ENCODE measurements at regions not wholly inside any gene's neighbourhood (a gene's known extent, or its start where the extent isn't known, plus 50 kb on each side); places are given as distances from the start of the nearest gene placed in this dataset.
"Not testable (repeated sequence)": the region's sequence is repeated elsewhere in the genome, so short reads cannot be mapped to it uniquely, and the experiment has no call there.

DNA sequence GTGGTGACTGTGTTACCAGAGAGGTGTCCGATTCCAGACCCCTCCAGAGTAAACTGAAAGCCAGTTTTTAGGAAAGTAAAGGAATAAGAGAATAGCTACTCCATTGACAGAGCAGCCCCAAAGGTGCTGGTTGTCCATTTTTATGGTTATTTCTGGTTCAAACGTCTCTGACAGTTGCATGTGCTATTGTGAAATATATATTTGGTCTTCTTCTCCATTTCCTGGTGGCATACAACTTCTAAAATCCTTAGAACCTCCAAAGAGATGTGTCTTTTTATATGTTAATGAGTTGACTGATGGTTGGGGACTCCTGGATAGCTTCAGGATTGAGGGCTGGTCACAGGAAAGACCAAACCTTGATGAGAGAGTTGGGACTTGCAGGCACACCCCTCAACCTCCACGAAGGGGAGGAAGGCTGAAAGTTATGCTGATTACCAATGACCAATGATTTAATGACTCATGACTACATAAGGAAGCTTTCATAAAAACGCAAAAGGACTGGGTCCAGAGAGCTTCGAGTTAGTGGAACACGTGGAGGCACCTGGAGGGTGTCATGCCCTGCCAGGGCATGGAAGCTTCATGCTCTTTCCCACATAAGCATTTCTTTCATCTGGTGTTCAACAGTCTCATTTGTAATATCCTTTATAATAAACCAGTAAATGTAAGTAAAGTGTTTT is 100.7 kb downstream of the SLC16A1 start:
- Histone ChIP-seq H3K27me3 (ENCODE audit: control insufficient read depth in 1 of 2, insufficient read depth in 2 of 2, low read length in 2 of 2) (peaks cover 10% of the 10 kb centered on the region in 2 donors), H3K27ac (ENCODE audit: low read length) (no peak overlapping the region), H3K4me3 (ENCODE audit: low read length in 2 of 2) (no peak overlapping the region), H3K9ac (ENCODE audit: low read length in 2 of 2) (no peak overlapping the region), H3K4me1 (ENCODE audit: control insufficient read depth, insufficient read depth, low read length) (no peaks in the 10 kb centered on the region), H3K36me3 (ENCODE audit: control insufficient read depth in 2 of 2, insufficient read depth in 2 of 2, low read length in 2 of 2) (no peaks in the 10 kb centered on the region), H3K9me3 (ENCODE audit: control insufficient read depth in 2 of 2, low read length in 2 of 2) (no peaks in the 10 kb centered on the region)

DNA sequence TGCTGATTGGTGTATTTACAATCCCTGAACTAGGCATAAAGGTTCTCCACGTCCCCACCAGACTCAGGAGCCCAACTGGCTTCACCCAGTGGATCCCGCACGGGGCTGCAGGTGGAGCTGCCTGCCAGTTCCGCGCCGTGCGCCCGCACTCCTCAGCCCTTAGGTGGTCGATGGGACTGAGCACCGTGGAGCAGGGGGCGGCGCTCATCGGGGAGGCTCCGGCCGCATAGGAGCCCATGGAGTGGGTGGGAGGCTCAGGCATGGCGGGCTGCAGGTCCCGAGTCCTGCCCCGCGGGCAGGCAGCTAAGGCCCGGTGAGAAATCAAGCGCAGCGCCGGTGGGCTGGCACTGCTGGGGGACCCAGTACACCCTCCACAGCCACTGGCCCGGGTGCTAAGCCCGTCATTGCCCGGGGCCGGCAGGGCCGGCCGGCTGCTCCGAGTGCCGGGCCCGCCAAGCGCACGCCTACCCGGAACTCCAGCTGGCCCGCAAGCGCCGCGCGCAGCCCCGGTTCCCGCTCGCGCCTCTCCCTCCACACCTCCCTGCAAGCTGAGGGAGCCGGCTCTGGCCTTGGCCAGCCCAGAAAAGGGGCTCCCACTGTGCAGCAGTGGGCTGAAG is 101.5 kb downstream of the SLC16A1 start:
- not testable (repeated sequence) for H3K9me3 ChIP-seq (ENCODE audit: control insufficient read depth in 2 of 2, low read length in 2 of 2); H3K4me1 ChIP-seq (ENCODE audit: control insufficient read depth, insufficient read depth, low read length); H3K4me3 ChIP-seq (ENCODE audit: low read length in 2 of 2); H3K27ac ChIP-seq (ENCODE audit: low read length); H3K9ac ChIP-seq (ENCODE audit: low read length in 2 of 2); H3K36me3 ChIP-seq (ENCODE audit: control insufficient read depth in 2 of 2, insufficient read depth in 2 of 2, low read length in 2 of 2)
- H3K27me3 ChIP-seq (ENCODE audit: control insufficient read depth in 1 of 2, insufficient read depth in 2 of 2, low read length in 2 of 2): peaks cover 13 to 15% of the 10 kb centered on the region in 2 donors

DNA sequence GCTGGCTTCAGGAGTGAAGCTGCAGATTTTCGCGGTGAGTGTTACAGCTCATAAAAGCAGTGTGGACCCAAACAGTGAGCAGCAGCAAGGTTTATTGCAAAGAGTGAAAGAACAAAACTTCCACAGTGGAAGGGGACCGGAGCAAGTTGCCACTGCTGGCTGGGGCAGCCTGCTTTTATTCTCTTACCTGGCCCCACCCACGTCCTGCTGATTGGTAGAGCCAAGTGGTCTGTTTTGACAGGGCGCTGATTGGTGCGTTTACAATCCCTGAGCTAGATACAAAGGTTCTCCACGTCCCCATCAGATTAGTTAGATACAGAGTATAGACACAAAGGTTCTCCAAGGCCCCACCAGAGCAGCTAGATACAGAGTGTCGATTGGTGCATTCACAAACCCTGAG is 102.1 kb downstream of the SLC16A1 start:
- H3K36me3 ChIP-seq (ENCODE audit: control insufficient read depth in 2 of 2, insufficient read depth in 2 of 2, low read length in 2 of 2); H3K27ac ChIP-seq (ENCODE audit: low read length); H3K9ac ChIP-seq (ENCODE audit: low read length in 2 of 2); H3K9me3 ChIP-seq (ENCODE audit: control insufficient read depth in 2 of 2, low read length in 2 of 2); H3K4me3 ChIP-seq (ENCODE audit: low read length in 2 of 2): not testable (repeated sequence)
- Histone ChIP-seq H3K4me1 (ENCODE audit: control insufficient read depth, insufficient read depth, low read length) (peaks cover 12% of the 10 kb centered on the region), H3K27me3 (ENCODE audit: control insufficient read depth in 1 of 2, insufficient read depth in 2 of 2, low read length in 2 of 2) (peaks cover 16 to 19% of the 10 kb centered on the region in 2 donors)

DNA sequence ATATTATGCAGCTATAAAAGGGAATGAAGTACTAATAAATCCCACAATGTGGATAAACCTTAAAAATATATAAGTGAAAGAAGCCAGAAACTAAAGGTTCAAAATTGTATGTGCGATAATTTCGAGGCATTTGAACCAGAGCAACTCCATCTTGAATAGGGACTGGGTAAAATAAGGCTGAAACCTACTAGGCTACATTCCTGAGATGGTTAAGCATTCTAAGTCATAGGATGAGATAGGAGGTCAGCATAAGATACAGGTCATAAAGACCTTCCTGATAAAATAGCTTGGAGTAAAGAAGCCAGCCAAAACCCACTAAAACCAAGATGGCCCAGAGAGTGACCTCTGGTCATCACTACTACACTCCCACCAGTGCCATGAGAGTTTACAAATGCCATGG is 103.1 kb downstream of the SLC16A1 start:
- no peak overlapping the region for H3K9ac ChIP-seq (ENCODE audit: low read length in 2 of 2)
- peaks cover 12% of the 10 kb centered on the region for H3K4me1 ChIP-seq (ENCODE audit: control insufficient read depth, insufficient read depth, low read length)
- no peaks in the 10 kb centered on the region for H3K9me3 ChIP-seq (ENCODE audit: control insufficient read depth in 2 of 2, low read length in 2 of 2)
- H3K36me3 ChIP-seq (ENCODE audit: control insufficient read depth in 2 of 2, insufficient read depth in 2 of 2, low read length in 2 of 2): no peaks in the 10 kb centered on the region
- peaks cover 16 to 19% of the 10 kb centered on the region in 2 donors for H3K27me3 ChIP-seq (ENCODE audit: control insufficient read depth in 1 of 2, insufficient read depth in 2 of 2, low read length in 2 of 2)
- no peak overlapping the region for H3K27ac ChIP-seq (ENCODE audit: low read length)
- no peak overlapping the region for H3K4me3 ChIP-seq (ENCODE audit: low read length in 2 of 2)

DNA sequence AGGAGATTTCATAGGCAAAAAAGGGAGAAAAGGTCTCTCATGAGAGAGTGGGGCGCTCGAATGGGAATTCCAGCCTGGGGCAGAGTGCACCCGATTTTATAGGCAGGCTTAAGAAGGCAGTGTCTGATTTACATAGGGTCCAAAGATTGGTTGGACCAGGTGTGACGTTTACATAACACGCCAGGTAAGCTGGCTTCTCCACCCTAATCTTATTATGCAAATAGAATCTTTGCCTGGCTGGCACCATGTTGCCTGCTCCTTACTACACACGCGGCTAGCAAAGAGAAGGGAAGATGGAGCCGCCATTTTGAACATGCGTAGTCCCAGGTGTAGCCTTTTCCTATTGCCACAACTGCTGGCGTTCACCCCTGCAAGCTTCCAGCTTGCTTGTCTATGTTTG is 103.7 kb downstream of the SLC16A1 start:
- Histone ChIP-seq H3K4me1 (ENCODE audit: control insufficient read depth, insufficient read depth, low read length) (peaks cover 12% of the 10 kb centered on the region), H3K27ac (ENCODE audit: low read length) (no peak overlapping the region), H3K36me3 (ENCODE audit: control insufficient read depth in 2 of 2, insufficient read depth in 2 of 2, low read length in 2 of 2) (no peaks in the 10 kb centered on the region), H3K27me3 (ENCODE audit: control insufficient read depth in 1 of 2, insufficient read depth in 2 of 2, low read length in 2 of 2) (peaks cover 16 to 19% of the 10 kb centered on the region in 2 donors), H3K4me3 (ENCODE audit: low read length in 2 of 2) (no peak overlapping the region), H3K9me3 (ENCODE audit: control insufficient read depth in 2 of 2, low read length in 2 of 2) (no peaks in the 10 kb centered on the region), H3K9ac (ENCODE audit: low read length in 2 of 2) (no peak overlapping the region)

DNA sequence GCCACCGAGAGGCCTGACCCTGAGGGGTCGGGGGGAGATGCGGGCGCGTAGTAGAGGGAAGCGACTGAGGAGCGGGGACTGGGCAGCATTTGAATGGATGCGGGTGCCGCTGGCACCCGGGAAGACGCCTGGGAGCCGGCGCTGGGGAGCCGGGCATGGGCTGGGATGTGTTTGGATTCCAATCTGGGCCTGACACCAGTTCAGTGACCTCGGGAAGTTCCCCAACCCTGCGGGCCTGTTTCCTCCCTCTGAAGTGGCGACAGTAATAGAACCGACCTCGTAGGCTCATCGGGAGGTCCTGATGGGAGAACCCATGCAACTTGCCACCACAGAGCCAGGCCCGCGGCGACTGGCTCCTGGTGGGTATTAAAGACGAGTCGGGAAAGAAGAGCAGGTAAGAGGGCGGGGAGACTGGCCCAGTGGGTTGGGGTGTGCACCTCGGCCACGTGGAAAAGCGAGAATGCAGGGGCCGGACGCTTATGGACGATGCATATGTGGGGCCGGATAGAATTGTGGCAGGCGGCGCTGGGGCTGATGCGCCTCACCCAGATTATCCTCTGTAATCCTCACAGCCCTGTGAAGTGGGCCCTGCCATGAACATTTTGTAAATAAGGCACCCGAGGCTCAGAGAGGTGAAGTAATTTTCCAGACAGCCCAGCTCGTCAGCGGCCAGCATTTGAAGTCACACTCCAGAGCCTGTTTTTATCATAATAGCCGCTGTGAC is 105.8 kb downstream of the SLC16A1 start:
- H3K36me3 ChIP-seq (ENCODE audit: control insufficient read depth in 2 of 2, insufficient read depth in 2 of 2, low read length in 2 of 2): no peaks in the 10 kb centered on the region
- H3K9ac ChIP-seq (ENCODE audit: low read length in 2 of 2): no peak overlapping the region
- H3K27ac ChIP-seq (ENCODE audit: low read length): no peak overlapping the region
- no peaks in the 10 kb centered on the region for H3K9me3 ChIP-seq (ENCODE audit: control insufficient read depth in 2 of 2, low read length in 2 of 2)
- H3K27me3 ChIP-seq (ENCODE audit: control insufficient read depth in 1 of 2, insufficient read depth in 2 of 2, low read length in 2 of 2): peaks cover 14 to 19% of the 10 kb centered on the region in 2 donors
- H3K4me3 ChIP-seq (ENCODE audit: low read length in 2 of 2): peak overlapping the region; percentile 49 to 65
- peaks cover 12% of the 10 kb centered on the region for H3K4me1 ChIP-seq (ENCODE audit: control insufficient read depth, insufficient read depth, low read length)

DNA sequence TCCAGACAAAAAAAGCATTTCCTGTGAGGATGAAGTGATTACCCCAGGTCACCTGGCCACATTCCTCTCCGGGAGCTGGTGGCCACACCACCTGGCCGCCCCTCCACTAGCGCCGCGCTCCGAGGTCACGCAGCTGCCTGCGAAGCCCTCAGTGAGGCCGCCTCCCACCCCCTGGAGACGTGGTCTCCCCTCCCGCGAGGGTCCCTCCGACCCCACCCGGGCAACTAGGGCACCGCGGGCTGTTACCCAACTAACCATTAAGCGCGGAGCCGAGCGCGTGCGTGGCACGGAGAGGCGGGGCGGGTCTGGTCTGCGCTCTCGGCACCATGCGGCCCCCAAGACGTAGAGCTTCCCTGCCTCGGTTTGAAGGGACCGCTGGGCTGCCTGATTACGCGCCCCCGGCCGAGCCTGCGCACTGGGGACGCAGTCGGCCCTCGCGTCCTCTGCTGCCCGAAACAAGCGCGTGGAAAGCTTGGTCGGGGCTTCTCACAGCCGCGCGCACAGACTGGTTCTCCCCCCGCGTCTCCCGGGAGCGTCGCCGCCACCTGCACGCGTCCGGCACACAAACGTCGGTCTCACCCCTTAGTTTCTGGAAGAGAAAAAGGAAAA is 106.5 kb downstream of the SLC16A1 start:
- no peak overlapping the region for H3K9ac ChIP-seq (ENCODE audit: low read length in 2 of 2)
- H3K27ac ChIP-seq (ENCODE audit: low read length): no peak overlapping the region
- H3K27me3 ChIP-seq (ENCODE audit: control insufficient read depth in 1 of 2, insufficient read depth in 2 of 2, low read length in 2 of 2): peaks cover 14 to 19% of the 10 kb centered on the region in 2 donors
- peaks cover 12% of the 10 kb centered on the region for H3K4me1 ChIP-seq (ENCODE audit: control insufficient read depth, insufficient read depth, low read length)
- H3K36me3 ChIP-seq (ENCODE audit: control insufficient read depth in 2 of 2, insufficient read depth in 2 of 2, low read length in 2 of 2): no peaks in the 10 kb centered on the region
- H3K4me3 ChIP-seq (ENCODE audit: low read length in 2 of 2): peak overlapping the region; percentile 49 to 65
- H3K9me3 ChIP-seq (ENCODE audit: control insufficient read depth in 2 of 2, low read length in 2 of 2): no peaks in the 10 kb centered on the region

DNA sequence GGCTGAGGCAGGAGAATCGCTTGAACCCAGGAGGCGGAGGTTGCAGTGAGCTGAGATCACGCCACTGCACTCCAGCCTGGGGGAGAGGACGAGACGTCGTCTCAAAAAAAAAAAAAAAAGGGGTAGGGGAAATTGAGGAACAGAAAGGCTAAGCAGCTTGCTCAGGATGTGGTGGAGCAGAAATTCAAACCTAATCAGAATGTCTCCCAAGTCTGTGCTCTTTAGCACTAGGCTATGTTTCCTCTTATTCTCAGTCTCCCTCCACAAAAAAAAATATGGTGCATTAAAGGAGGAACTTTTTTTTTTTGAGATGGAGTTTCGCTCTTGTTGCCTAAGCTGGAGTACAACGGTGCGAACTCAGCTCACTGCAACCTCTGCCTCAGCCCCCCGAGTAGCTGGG is 114.2 kb downstream of the SLC16A1 start:
- Histone ChIP-seq H3K4me3 (ENCODE audit: low read length in 2 of 2) (no peak overlapping the region), H3K27me3 (ENCODE audit: control insufficient read depth in 1 of 2, insufficient read depth in 2 of 2, low read length in 2 of 2) (no peaks in the 10 kb centered on the region), H3K9me3 (ENCODE audit: control insufficient read depth in 2 of 2, low read length in 2 of 2) (no peaks in the 10 kb centered on the region), H3K4me1 (ENCODE audit: control insufficient read depth, insufficient read depth, low read length) (no peaks in the 10 kb centered on the region), H3K9ac (ENCODE audit: low read length in 2 of 2) (no peak overlapping the region), H3K36me3 (ENCODE audit: control insufficient read depth in 2 of 2, insufficient read depth in 2 of 2, low read length in 2 of 2) (no peaks in the 10 kb centered on the region), H3K27ac (ENCODE audit: low read length) (no peak overlapping the region)

DNA sequence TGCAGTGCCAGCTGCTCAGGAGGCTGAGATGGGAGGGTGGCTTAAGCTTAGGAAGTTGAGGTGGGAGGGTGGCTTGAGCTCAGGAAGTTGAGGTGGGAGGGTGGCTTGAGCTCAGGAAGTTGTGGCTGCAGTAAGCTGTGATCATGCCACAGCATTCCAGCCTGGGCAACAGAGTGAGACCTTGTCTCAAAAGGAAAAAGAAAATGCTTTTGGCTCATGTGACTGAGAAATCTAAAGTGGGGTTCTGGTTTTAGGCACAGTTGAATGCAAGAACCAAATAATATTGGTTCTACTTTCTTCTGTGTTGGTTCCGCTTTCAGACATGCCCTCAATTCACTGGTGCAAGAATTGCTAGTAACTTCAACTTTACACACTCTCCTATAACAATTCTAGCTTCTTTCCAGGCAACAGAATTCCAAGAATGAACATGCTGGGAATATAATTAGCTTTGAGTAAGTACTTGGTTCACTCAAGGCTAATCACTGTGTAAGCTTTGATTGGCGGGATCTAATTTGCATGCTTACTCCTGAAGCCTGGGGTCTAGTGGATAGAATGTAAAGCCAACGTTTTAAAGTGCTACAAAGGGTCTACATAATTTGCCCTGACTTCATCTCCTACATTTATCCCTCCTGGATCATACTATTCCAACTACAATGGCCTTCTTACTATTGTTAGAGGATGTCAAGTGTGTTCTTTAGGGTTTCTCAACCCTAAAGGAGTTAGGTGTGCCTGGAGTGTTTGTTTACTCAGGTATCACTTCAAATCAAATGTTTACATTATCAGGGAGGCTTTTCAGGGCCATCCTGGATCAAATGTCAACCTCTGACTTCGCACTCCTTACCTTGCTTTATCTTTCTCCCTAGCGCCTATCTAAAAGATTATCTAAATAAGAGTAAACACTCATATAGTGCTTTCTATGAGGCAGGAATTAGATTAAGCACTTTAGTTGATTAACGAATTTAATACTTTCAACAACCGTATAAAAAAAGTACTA is 115.1 kb downstream of the SLC16A1 start:
- H3K9ac ChIP-seq (ENCODE audit: low read length in 2 of 2): no peak overlapping the region
- no peaks in the 10 kb centered on the region for H3K9me3 ChIP-seq (ENCODE audit: control insufficient read depth in 2 of 2, low read length in 2 of 2)
- H3K4me3 ChIP-seq (ENCODE audit: low read length in 2 of 2): no peak overlapping the region
- H3K36me3 ChIP-seq (ENCODE audit: control insufficient read depth in 2 of 2, insufficient read depth in 2 of 2, low read length in 2 of 2): no peaks in the 10 kb centered on the region
- no peak overlapping the region for H3K27ac ChIP-seq (ENCODE audit: low read length)
- no peaks in the 10 kb centered on the region for H3K4me1 ChIP-seq (ENCODE audit: control insufficient read depth, insufficient read depth, low read length)
- no peaks in the 10 kb centered on the region for H3K27me3 ChIP-seq (ENCODE audit: control insufficient read depth in 1 of 2, insufficient read depth in 2 of 2, low read length in 2 of 2)

DNA sequence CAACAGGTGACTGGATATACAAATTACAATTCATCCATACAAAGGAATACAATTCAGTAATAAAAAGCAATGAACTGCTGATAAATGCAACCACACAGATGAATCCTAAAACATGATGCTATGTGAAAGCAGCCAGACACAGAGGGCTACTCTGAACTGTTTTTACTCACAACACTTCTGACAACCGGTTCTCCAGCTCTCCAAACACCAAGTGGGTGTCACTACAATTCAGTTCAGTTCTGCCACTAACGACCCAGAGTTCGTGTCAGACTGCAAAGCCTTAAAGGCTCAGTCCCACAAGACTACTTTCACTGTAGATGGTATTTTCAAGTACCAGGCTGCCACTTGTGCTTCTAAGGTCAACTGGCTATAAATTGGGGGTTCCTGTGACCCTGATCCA is 119.4 kb downstream of the SLC16A1 start:
- Histone ChIP-seq H3K27ac (ENCODE audit: low read length) (no peak overlapping the region), H3K9ac (ENCODE audit: low read length in 2 of 2) (no peak overlapping the region), H3K9me3 (ENCODE audit: control insufficient read depth in 2 of 2, low read length in 2 of 2) (no peaks in the 10 kb centered on the region)

More for the DNA sequence above, 119.4 kb downstream of the SLC16A1 start:
- no peaks in the 10 kb centered on the region for H3K4me1 ChIP-seq (ENCODE audit: control insufficient read depth, insufficient read depth, low read length)
- H3K27me3 ChIP-seq (ENCODE audit: control insufficient read depth in 1 of 2, insufficient read depth in 2 of 2, low read length in 2 of 2): no peaks in the 10 kb centered on the region
- no peak overlapping the region for H3K4me3 ChIP-seq (ENCODE audit: low read length in 2 of 2)
- no peaks in the 10 kb centered on the region for H3K36me3 ChIP-seq (ENCODE audit: control insufficient read depth in 2 of 2, insufficient read depth in 2 of 2, low read length in 2 of 2)

All from stomach smooth muscle (tissue), 2 donors.